Activated B cell treated with CpG ODN at 0.5 μM for 24 hours (primary cell): ENCODE measurements at regions not wholly inside any gene's neighbourhood (a gene's known extent, or its start where the extent isn't known, plus 50 kb on each side); places are given as distances from the start of the nearest gene placed in this dataset.
"Not testable (repeated sequence)": the region's sequence is repeated elsewhere in the genome, so short reads cannot be mapped to it uniquely, and the experiment has no call there.

ENCODE experiments used
- ATAC-seq: fragments of 200-7000 bp; cut with Tn5 transposase; one replicate; pipeline ENCODE4 v1.10.0; 2021; ENCODE audit warnings: low read depth, mild to moderate bottlenecking, moderate library complexity
- CTCF ChIA-PET: fragments of 350-600 bp; sonication (Branson Sonifier 250); formaldehyde crosslinking; loops from one replicate; lab custom pipeline; 2021; ENCODE audit warnings: antibody characterized with exemption; lab: Charles Lee
- POLR2A ChIA-PET: fragments of 350-600 bp; sonication (Branson Sonifier 250); formaldehyde crosslinking; loops from one replicate; lab custom pipeline; 2021; ENCODE audit warnings: antibody characterized with exemption; lab: Charles Lee
- DNase-seq: peaks from one replicate; pipeline ENCODE4 v3.0.0; 2022
- H3K27ac Mint-ChIP-seq: one replicate; pipeline ENCODE4 v1.8.0; 2020; ENCODE audit warnings: mixed read lengths
- H3K27me3 Mint-ChIP-seq: one replicate; pipeline ENCODE4 v1.8.0; 2021; ENCODE audit warnings: mixed read lengths
- H3K36me3 Mint-ChIP-seq: one replicate; pipeline ENCODE4 v1.8.0; 2021; ENCODE audit warnings: low read depth, mixed read lengths
- H3K4me1 Mint-ChIP-seq: one replicate; pipeline ENCODE4 v1.8.0; 2021; ENCODE audit warnings: mixed read lengths
- H3K4me3 Mint-ChIP-seq: one replicate; pipeline ENCODE4 v1.8.0; 2020; ENCODE audit warnings: mild to moderate bottlenecking, mixed read lengths
- H3K9me3 Mint-ChIP-seq: one replicate; pipeline ENCODE4 v1.8.0; 2020; ENCODE audit warnings: mixed read lengths
- CTCF ChIP-seq: fragments of 200-600 bp; IDR thresholded peaks from one replicate; pipeline ENCODE4 v1.8.0; 2022; ENCODE audit warnings: antibody characterized with exemption, mild to moderate bottlenecking
- intact Hi-C: fragments of 100-400 bp; cut with micrococcal nuclease; formaldehyde crosslinking; loops from one replicate; pipeline ENCODE4 v1.15.1; 2024

GRCh38 chr6:86712039-86712438 lies 225.3 kb upstream of the HTR1E start:
- Mint-ChIP-seq H3K4me1 (no peaks in the 10 kb centered on the region), H3K9me3 (no peaks in the 10 kb centered on the region), H3K36me3 (no peaks in the 10 kb centered on the region), H3K4me3 (no peak overlapping the region), H3K27me3 (no peaks in the 10 kb centered on the region), H3K27ac (no peak overlapping the region)
- DNase-seq (no peak), ATAC-seq (no peak)
- CTCF ChIA-PET, result no interaction called here
- TF ChIP-seq CTCF, result no peak
- intact Hi-C loops, result no loop called here
- POLR2A ChIA-PET, result no interaction called here

GRCh38 chr6:86707545-86708120 lies 229.7 kb upstream of the HTR1E start:
- POLR2A ChIA-PET, result no interaction called here
- ATAC-seq, result no peak
- H3K4me1 Mint-ChIP-seq, result no peaks in the 10 kb centered on the region
- CTCF ChIA-PET, result no interaction called here
- no peaks in the 10 kb centered on the region for H3K36me3 Mint-ChIP-seq
- DNase-seq, result no peak
- no peak for TF ChIP-seq CTCF
- no peak overlapping the region for H3K27ac Mint-ChIP-seq
- H3K27me3 Mint-ChIP-seq, result no peaks in the 10 kb centered on the region
- intact Hi-C loops, result no loop called here
- peaks cover 3% of the 10 kb centered on the region for H3K9me3 Mint-ChIP-seq
- H3K4me3 Mint-ChIP-seq, result no peak overlapping the region

- Mint-ChIP-seq H3K4me1 (no peaks in the 10 kb centered on the region), H3K27ac (no peak overlapping the region), H3K4me3 (no peak overlapping the region), H3K36me3 (no peaks in the 10 kb centered on the region), H3K9me3 (peaks cover 8% of the 10 kb centered on the region), H3K27me3 (no peaks in the 10 kb centered on the region)
- TF ChIP-seq CTCF, result no peak
- no peak for ATAC-seq
- POLR2A ChIA-PET, result no interaction called here
- intact Hi-C loops, result no loop called here
- CTCF ChIA-PET, result no interaction called here
- no peak for DNase-seq
Measured at GRCh38 chr6:86706449-86706848, 230.9 kb upstream of the HTR1E start.

DNA sequence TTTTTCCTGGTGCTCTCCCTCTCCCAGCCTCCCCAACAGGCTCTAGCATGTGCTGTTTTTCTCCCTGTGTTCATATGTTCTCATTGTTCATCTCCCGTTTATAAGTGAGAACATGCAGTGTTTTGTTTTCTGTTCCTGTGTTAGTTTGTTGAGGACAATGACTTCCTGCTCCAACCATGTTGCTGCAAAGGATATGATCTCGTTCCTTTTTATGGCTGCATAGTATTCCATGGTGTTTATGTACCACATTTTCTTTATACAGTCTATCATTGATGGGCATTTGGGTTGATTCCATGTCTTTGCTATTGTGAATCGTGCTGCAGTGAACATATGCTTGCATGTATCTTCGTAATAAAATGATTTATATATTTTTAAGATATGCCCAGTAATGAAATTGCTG lies 236.1 kb upstream of the HTR1E start:
- H3K4me3 Mint-ChIP-seq, ATAC-seq, H3K4me1 Mint-ChIP-seq, H3K27me3 Mint-ChIP-seq, intact Hi-C loops, H3K27ac Mint-ChIP-seq, CTCF ChIA-PET, POLR2A ChIA-PET, H3K9me3 Mint-ChIP-seq, H3K36me3 Mint-ChIP-seq, DNase-seq: not testable (repeated sequence)

DNA sequence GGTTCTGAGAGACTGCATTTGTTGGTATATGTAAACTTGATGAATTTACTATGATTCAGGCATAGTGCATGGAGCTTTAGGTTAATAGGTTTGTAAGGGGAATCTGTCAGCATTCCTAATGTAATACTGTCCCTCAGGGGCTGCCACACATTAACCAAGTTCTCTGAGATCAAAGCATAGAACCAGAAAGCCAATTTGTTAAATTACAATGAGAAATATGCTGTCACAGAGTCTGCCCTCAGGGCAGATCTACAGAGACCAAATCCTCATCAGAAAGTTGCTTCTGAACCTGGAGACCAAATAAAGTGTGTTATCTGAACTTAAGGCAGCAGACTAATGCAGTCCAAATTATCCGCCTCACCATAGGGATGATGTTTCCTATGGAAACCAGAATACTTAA lies 250.8 kb upstream of the HTR1E start:
- no peak for TF ChIP-seq CTCF
- POLR2A ChIA-PET, result no interaction called here
- DNase-seq, result no peak
- Mint-ChIP-seq H3K27me3 (no peaks in the 10 kb centered on the region), H3K4me1 (no peaks in the 10 kb centered on the region), H3K36me3 (no peaks in the 10 kb centered on the region), H3K4me3 (no peak overlapping the region), H3K9me3 (peaks cover 5% of the 10 kb centered on the region), H3K27ac (no peak overlapping the region)
- ATAC-seq, result no peak
- intact Hi-C loops, result no loop called here
- CTCF ChIA-PET, result no interaction called here

GRCh38 chr6:86685230-86685797 lies 252.0 kb upstream of the HTR1E start:
- Mint-ChIP-seq H3K4me1 (no peaks in the 10 kb centered on the region), H3K4me3 (no peak overlapping the region), H3K27ac (no peak overlapping the region), H3K27me3 (no peaks in the 10 kb centered on the region), H3K9me3 (peaks cover 10% of the 10 kb centered on the region), H3K36me3 (no peaks in the 10 kb centered on the region)
- no peak for TF ChIP-seq CTCF
- POLR2A ChIA-PET, result no interaction called here
- ATAC-seq (no peak), DNase-seq (no peak)
- intact Hi-C loops, result no loop called here
- CTCF ChIA-PET, result no interaction called here
